ENCODE measurements at regions not wholly inside any gene's neighbourhood (a gene's known extent, or its start where the extent isn't known, plus 50 kb on each side); places are given as distances from the start of the nearest gene placed in this dataset.

DNA sequence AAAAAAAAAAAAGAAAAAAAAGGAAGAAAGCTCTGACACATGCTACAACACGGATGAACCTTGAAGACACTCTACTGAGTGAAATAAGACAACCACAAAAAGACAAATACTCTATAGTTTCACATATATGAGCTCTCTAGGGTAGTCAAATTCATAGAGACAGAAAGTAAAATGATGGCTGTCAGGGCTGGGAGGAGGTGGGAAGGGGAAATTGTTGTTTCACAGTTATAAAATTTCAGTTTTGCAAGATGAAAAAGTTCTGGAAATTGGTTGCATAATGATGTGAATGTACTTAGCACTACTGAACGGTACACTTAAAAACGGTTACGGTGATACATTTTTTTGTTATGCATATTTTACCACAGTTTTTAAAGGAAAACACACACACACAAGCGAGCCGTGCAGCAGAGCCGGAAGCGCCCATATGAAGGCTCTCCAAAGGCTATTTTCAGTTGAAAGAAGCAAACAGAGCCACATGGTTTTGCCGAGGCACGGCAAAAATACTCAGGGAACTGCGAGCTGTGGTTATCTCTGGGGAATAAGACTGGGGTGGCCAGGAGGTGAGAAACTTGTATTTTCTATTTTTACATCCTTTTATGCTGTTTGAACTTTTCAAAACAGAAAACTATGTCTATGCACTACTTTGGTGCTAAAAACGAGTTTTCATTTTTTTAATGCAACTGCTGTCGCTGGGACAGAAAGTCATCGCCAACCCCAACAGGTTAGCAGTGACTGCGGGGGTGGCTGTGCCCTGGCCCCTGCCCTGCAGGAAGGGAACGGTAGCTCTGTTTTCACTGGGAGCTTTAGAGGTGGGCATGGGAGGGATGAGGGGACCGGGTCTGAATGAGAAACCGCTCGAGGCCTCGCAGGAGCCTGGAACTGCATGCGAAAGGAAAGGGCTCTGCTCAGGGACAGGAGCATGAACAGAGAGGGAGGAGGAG, 132.9 kb downstream of the OAT start:
- no peak for DNase-seq
- Histone ChIP-seq H3K9ac (ENCODE audit: low read depth in 2 of 2, low read length in 2 of 2) (no peak overlapping the region), H3K9me3 (no peaks in the 10 kb centered on the region), H3K4me3 (no peak overlapping the region), H3K36me3 (no peaks in the 10 kb centered on the region), H3K27me3 (no peaks in the 10 kb centered on the region), H3K4me1 (no peaks in the 10 kb centered on the region), H3K27ac (no peak overlapping the region)
- TF ChIP-seq, protein P1, sequence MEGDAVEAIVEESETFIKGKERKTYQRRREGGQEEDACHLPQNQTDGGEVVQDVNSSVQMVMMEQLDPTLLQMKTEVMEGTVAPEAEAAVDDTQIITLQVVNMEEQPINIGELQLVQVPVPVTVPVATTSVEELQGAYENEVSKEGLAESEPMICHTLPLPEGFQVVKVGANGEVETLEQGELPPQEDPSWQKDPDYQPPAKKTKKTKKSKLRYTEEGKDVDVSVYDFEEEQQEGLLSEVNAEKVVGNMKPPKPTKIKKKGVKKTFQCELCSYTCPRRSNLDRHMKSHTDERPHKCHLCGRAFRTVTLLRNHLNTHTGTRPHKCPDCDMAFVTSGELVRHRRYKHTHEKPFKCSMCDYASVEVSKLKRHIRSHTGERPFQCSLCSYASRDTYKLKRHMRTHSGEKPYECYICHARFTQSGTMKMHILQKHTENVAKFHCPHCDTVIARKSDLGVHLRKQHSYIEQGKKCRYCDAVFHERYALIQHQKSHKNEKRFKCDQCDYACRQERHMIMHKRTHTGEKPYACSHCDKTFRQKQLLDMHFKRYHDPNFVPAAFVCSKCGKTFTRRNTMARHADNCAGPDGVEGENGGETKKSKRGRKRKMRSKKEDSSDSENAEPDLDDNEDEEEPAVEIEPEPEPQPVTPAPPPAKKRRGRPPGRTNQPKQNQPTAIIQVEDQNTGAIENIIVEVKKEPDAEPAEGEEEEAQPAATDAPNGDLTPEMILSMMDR (IDR thresholded peaks at IDR 0.05): no peak
- intact Hi-C loops (cut with DNase I): no loop called here

DNA sequence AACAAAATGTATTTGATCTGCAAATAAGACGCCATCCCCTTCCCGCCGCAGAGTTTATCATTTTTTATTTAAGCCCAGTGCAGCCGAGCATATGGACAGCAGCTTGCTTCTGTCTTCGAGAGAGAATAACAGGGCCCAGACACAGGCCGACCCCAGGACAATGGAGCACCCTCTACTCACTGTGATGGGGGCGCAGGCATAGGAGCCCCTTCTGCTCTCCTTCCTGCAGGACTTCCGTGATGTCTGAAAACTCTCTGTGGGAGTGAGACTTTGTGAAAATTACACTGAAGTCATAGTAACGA, 134.8 kb downstream of the OAT start:
- Histone ChIP-seq H3K36me3 (no peaks in the 10 kb centered on the region), H3K9me3 (no peaks in the 10 kb centered on the region), H3K4me3 (no peak overlapping the region), H3K4me1 (no peaks in the 10 kb centered on the region), H3K9ac (ENCODE audit: low read depth in 2 of 2, low read length in 2 of 2) (no peak overlapping the region), H3K27me3 (no peaks in the 10 kb centered on the region), H3K27ac (no peak overlapping the region)
- DNase-seq: no peak
- intact Hi-C loops (cut with DNase I): no loop called here
- TF ChIP-seq, protein P1 (IDR thresholded peaks at IDR 0.05): no peak

DNA sequence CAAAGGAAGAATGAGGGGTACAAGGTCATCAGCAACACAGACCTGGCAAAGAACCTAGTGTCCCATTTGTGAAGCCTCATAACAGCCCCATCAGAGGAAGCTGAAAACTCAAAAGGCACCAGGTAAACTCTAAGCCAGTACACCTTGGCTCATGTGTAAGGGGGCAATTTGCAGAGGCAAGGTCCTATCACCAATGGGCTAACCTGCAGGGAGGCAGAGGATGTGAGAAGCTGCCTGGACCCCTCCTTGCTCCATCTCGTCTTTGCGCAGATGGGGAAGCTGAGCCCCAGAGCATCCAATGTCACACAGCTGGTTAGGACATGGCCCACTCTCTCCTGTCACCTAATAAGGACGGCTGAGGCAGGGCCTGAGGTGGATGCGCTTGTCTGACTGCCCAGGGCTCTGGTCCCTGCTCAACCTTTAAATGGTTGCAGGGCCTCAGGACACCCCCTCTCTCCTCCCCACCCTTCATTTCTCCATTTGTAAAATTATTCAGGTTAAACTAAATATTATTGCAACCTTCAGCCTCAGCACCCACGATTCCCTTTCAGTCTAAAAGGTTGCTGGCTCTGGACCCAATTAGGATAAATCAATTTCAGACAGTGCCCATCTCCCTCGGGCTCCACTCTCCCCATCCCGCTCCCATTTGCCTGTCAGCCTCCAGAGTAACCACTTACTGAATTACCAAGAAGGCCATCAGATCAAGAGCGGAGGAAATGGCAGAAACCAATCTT, 135.3 kb downstream of the OAT start:
- Histone ChIP-seq H3K4me1 (no peaks in the 10 kb centered on the region), H3K9ac (ENCODE audit: low read depth in 2 of 2, low read length in 2 of 2) (no peak overlapping the region), H3K27ac (no peak overlapping the region), H3K36me3 (no peaks in the 10 kb centered on the region), H3K27me3 (no peaks in the 10 kb centered on the region), H3K4me3 (no peak overlapping the region), H3K9me3 (no peaks in the 10 kb centered on the region)
- no peak for DNase-seq
- intact Hi-C loops (cut with DNase I): no loop called here
- TF ChIP-seq, protein P1 (IDR thresholded peaks at IDR 0.05): no peak

DNA sequence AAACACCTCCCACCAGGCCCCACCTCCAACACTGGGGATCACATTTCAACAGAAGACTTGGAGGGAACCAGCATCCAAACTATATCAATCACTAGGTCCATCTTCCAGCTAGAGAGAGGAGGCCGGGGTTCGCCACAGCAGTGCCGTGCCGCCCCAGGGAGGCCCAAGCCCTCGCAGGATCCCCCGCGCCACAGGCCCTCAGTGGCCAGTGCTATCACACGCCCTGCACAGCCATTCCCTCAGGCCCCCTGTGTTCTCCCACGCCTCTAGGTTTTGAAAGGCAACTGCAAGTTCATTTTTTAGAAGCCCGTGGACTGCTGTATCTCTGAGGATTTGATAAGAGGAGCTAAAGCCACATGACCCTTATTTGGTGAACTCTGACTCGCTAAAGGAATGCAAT, 136.4 kb downstream of the OAT start:
- no peaks in the 10 kb centered on the region for H3K27me3 ChIP-seq
- no peak for DNase-seq
- intact Hi-C loops (cut with DNase I): no loop called here
- H3K4me1 ChIP-seq: no peaks in the 10 kb centered on the region
- no peak overlapping the region for H3K9ac ChIP-seq (ENCODE audit: low read depth in 2 of 2, low read length in 2 of 2)
- H3K9me3 ChIP-seq: no peaks in the 10 kb centered on the region
- H3K36me3 ChIP-seq: no peaks in the 10 kb centered on the region
- TF ChIP-seq, protein P1 (IDR thresholded peaks at IDR 0.05): no peak
- no peak overlapping the region for H3K27ac ChIP-seq
- no peak overlapping the region for H3K4me3 ChIP-seq

DNA sequence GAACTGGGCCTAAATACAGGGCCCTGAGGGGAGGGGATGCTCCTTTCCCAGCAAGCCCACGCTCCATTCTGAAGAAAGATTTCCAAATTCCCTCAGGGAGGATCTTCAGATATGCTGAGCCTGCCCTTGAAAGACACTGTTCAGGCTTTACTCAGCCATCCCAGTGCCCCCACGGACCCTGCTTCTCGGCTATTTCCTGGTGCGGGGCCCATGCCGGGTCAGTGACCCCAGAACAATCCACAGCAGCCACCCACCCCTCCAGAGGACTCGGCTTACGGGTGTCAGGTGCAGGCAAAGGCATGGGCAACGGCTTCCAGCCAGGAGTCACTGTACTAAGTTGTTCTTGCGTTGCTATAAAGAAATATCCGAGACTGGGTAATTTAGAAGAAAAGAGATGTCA, 137.1 kb downstream of the OAT start:
- no peaks in the 10 kb centered on the region for H3K4me1 ChIP-seq
- no peaks in the 10 kb centered on the region for H3K36me3 ChIP-seq
- H3K27ac ChIP-seq: no peak overlapping the region
- no peaks in the 10 kb centered on the region for H3K9me3 ChIP-seq
- no peak overlapping the region for H3K4me3 ChIP-seq
- intact Hi-C loops (cut with DNase I): no loop called here
- H3K9ac ChIP-seq (ENCODE audit: low read depth in 2 of 2, low read length in 2 of 2): no peak overlapping the region
- DNase-seq: no peak
- no peaks in the 10 kb centered on the region for H3K27me3 ChIP-seq
- TF ChIP-seq, protein P1 (IDR thresholded peaks at IDR 0.05): no peak

All from colonic mucosa (tissue), 4 donors.